A549 (cell line): ENCODE measurements at regions not wholly inside any gene's neighbourhood (a gene's known extent, or its start where the extent isn't known, plus 50 kb on each side); places are given as distances from the start of the nearest gene placed in this dataset.

Experiments used
- ATAC-seq, 2 experiments: fragments of 200-7000 bp in 1 of 2; fragments of >200 bp in 1 of 2; cut with Nextera tagmentation in 1 of 2; cut with Tn5 transposase in 1 of 2; 3 replicates each; pipeline versions ENCODE4 v1.8.0 to v1.9.1; 2018 to 2020; ENCODE audit warnings: mild to moderate bottlenecking in 1 of 2, moderate library complexity in 1 of 2
- CTCF ChIA-PET: fragments of 300-600 bp; sonication (Branson Sonifier 250); formaldehyde crosslinking; extraction: SDS; loops from one replicate; lab custom pipeline; 2021; ENCODE audit warnings: antibody characterized with exemption, inconsistent platforms; lab: Yijun Ruan, JAX
- POLR2A ChIA-PET: fragments of 350-600 bp; formaldehyde crosslinking; extraction: SDS; loops from one replicate; lab custom pipeline; 2021; ENCODE audit warnings: antibody characterized with exemption, inconsistent platforms; lab: Yijun Ruan, JAX
- DNase-seq, 2 experiments: peaks; one replicate each; pipeline versions ENCODE4 v3.0.0 to v3.0.0-alpha.2; 2011 to 2016; ENCODE audit warnings: low read depth in 1 of 2, low spot score in 1 of 2
- FAIRE-seq: peaks from 2 replicates; lab custom pipeline; 2011; peaks lifted over from hg19 to GRCh38; lab: Jason Lieb, UNC
- H3K27ac ChIP-seq, 2 experiments: fragments of >200 bp; sonication (Bioruptor Twin); formaldehyde crosslinking; 3 replicates each; pipeline ENCODE4 v1.5.1; 2016 to 2017
- H3K4me1 ChIP-seq: fragments of >200 bp; sonication (Bioruptor Twin); formaldehyde crosslinking; 3 replicates; pipeline ENCODE4 v1.6.1; 2016
- H3K4me2 ChIP-seq: fragments of >200 bp; sonication (Bioruptor Twin); formaldehyde crosslinking; 3 replicates; pipeline ENCODE4 v1.6.1; 2016
- H3K4me3 ChIP-seq: fragments of >200 bp; sonication (Bioruptor Twin); formaldehyde crosslinking; 3 replicates; pipeline ENCODE4 v1.5.1; 2016
- H3K9me3 ChIP-seq: fragments of >200 bp; sonication (Bioruptor Twin); formaldehyde crosslinking; 3 replicates; pipeline ENCODE4 v1.6.1; 2016
- CBX2 ChIP-seq: fragments of 200-600 bp; sonication (generic); IDR thresholded peaks from 2 replicates; pipeline ENCODE4 v1.6.1; 2016; ENCODE audit warnings: low read depth, mild to moderate bottlenecking, borderline replicate concordance
- CBX8 ChIP-seq: fragments of 200-600 bp; sonication (generic); IDR thresholded peaks from 2 replicates; pipeline ENCODE4 v1.6.1; 2016
- E2F6 ChIP-seq: IDR thresholded peaks from 2 replicates; pipeline ENCODE4 v1.6.1; 2012; ENCODE audit warnings: low read depth, borderline replicate concordance
- EHF ChIP-seq: fragments of 250-450 bp; sonication (Bioruptor Pico); IDR thresholded peaks from 2 replicates; pipeline ENCODE4 v1.5.0; 2020; ENCODE audit warnings: mild to moderate bottlenecking
- ELK1 ChIP-seq: fragments of 150-350 bp; IDR thresholded peaks from 2 replicates; pipeline ENCODE4 v1.6.1; 2014; ENCODE audit warnings: low read depth, mild to moderate bottlenecking, low read length
- FOSL2 ChIP-seq, 2 experiments: fragments of 450-650 bp in 1 of 2; fragments of >200 bp in 1 of 2; sonication (Bioruptor Twin) in 1 of 2; formaldehyde crosslinking; IDR thresholded peaks; 2 replicates each; pipeline versions ENCODE4 v1.5.0 to v1.6.1; 2016 to 2020; ENCODE audit warnings: mild to moderate bottlenecking in 1 of 2, moderate library complexity in 1 of 2
- HDAC2 ChIP-seq: fragments of 200-600 bp; sonication (generic); IDR thresholded peaks from 2 replicates; pipeline ENCODE4 v1.6.1; 2016
- HES2 ChIP-seq: fragments of >200 bp; sonication (Bioruptor Twin); formaldehyde crosslinking; IDR thresholded peaks from 2 replicates; pipeline ENCODE4 v1.6.1; 2016
- JUN ChIP-seq, 2 experiments: fragments of >200 bp; sonication (Bioruptor Twin); formaldehyde crosslinking; IDR thresholded peaks; 2 replicates in 1 of 2; 3 replicates in 1 of 2; pipeline ENCODE4 v1.6.1; 2016 to 2017
- KDM1A ChIP-seq: fragments of 200-600 bp; sonication (generic); IDR thresholded peaks from 2 replicates; pipeline ENCODE4 v1.6.1; 2016; ENCODE audit warnings: low read depth, mild to moderate bottlenecking
- MAFK ChIP-seq: fragments of 450-650 bp; IDR thresholded peaks from 2 replicates; pipeline ENCODE4 v1.6.1; 2014; ENCODE audit not compliant: partially characterized antibody
- PBX3 ChIP-seq: IDR thresholded peaks from 2 replicates; pipeline ENCODE4 v1.6.1; 2012
- PHF8 ChIP-seq: fragments of 200-600 bp; sonication (generic); IDR thresholded peaks from 2 replicates; pipeline ENCODE4 v1.6.1; 2016; ENCODE audit warnings: low read depth, mild to moderate bottlenecking, antibody characterized with exemption, moderate library complexity, borderline replicate concordance
- POLR2A ChIP-seq: IDR thresholded peaks from 2 replicates; pipeline ENCODE4 v1.6.1; 2012; ENCODE audit warnings: mild to moderate bottlenecking, low read length
- RAD21 ChIP-seq, 2 experiments: fragments of >200 bp in 1 of 2; sonication (Bioruptor Twin) in 1 of 2; formaldehyde crosslinking in 1 of 2; IDR thresholded peaks in 1 of 2; conservative IDR thresholded peaks in 1 of 2; 2 replicates in 1 of 2; 3 replicates in 1 of 2; pipeline ENCODE4 v1.6.1; 2012 to 2018; ENCODE audit warnings: inconsistent platforms in 1 of 2
- RARB ChIP-seq: fragments of 250-450 bp; sonication (Bioruptor Pico); IDR thresholded peaks from 2 replicates; pipeline ENCODE4 v1.8.0; 2021; ENCODE audit warnings: mild to moderate bottlenecking, moderate library complexity
- USF2 ChIP-seq: fragments of 450-650 bp; IDR thresholded peaks from 2 replicates; pipeline ENCODE4 v1.6.1; 2014; ENCODE audit warnings: antibody characterized with exemption
- ZC3H11A ChIP-seq: fragments of 450-650 bp; IDR thresholded peaks from 2 replicates; pipeline ENCODE4 v1.6.1; 2014; ENCODE audit warnings: antibody characterized with exemption, mild to moderate bottlenecking
- ZFP36 ChIP-seq: fragments of 450-650 bp; IDR thresholded peaks from 2 replicates; pipeline ENCODE4 v1.6.1; 2014; ENCODE audit warnings: borderline replicate concordance; ENCODE audit not compliant: partially characterized antibody
- ZNF302 ChIP-seq: fragments of 250-450 bp; sonication (Bioruptor Pico); IDR thresholded peaks from 2 replicates; pipeline ENCODE4 v1.9.0; 2021; ENCODE audit warnings: inconsistent platforms, mild to moderate bottlenecking, moderate library complexity
- ZSCAN20 ChIP-seq: fragments of 250-450 bp; sonication (Bioruptor Pico); IDR thresholded peaks from 2 replicates; pipeline ENCODE4 v1.8.0; 2022; ENCODE audit warnings: mild to moderate bottlenecking, moderate library complexity
- WGBS: methylation state at CpG from one replicate; pipeline ENCODE4 v1.1.6; 2017; ENCODE audit errors: missing lambda C conversion rate; 5-methylcytosine and 5-hydroxymethylcytosine counted together

- no peak for DNase-seq
- WGBS = 34% methylated on average over 9 of the region's 9 CpGs
- no peak for FAIRE-seq
Observed at GRCh38 chr1:163672976-163673758, 351.4 kb downstream of the NUF2 start.

GRCh38 chr1:163673759-163674151, 352.0 kb downstream of the NUF2 start:
- CTCF ChIA-PET = no interaction called here
- Histone ChIP-seq H3K4me2 (no peak overlapping the region), H3K4me1 (no peaks in the 10 kb centered on the region), H3K27ac (no peak overlapping the region), H3K4me3 (no peak overlapping the region), H3K9me3 (no peaks in the 10 kb centered on the region; the same call in 2 of the 3 replicates)
- POLR2A ChIA-PET = no interaction called here
- ATAC-seq (no peak), FAIRE-seq (no peak), DNase-seq (no peak)
- no peak for TF ChIP-seq HDAC2
- TF ChIP-seq FOSL2 (IDR thresholded peaks at IDR 0.05) = no peak
- no peak for TF ChIP-seq FOSL2 (CRISPR knock-in tag; IDR thresholded peaks at IDR 0.05)
- TF ChIP-seq HES2 = no peak
- TF ChIP-seq JUN (IDR thresholded peaks at IDR 0.05) = no peak
- TF ChIP-seq ZC3H11A = no peak
- no peak for TF ChIP-seq CBX2
- no peak for TF ChIP-seq PHF8
- no peak for TF ChIP-seq E2F6
- no peak for TF ChIP-seq ZSCAN20 (CRISPR knock-in tag)
- no peak for TF ChIP-seq ZFP36
- TF ChIP-seq KDM1A = no peak
- no peak for TF ChIP-seq ZNF302 (CRISPR knock-in tag)
- TF ChIP-seq ELK1 = no peak
- no peak for TF ChIP-seq EHF (CRISPR knock-in tag)
- TF ChIP-seq CBX8 = no peak
- no peak for TF ChIP-seq USF2
- TF ChIP-seq RARB (CRISPR knock-in tag) = no peak
- no peak for TF ChIP-seq PBX3
- no peak for TF ChIP-seq RAD21 (conservative IDR thresholded peaks at IDR 0.05 in 1 of 2, IDR thresholded peaks at IDR 0.05 in 1 of 2)
- WGBS = 48% methylated on average over 8 of the region's 8 CpGs

More at GRCh38 chr1:163672976-163673758, 351.4 kb downstream of the NUF2 start:
- no peaks in the 10 kb centered on the region; the same call in 2 of the 3 replicates for H3K9me3 ChIP-seq
- H3K4me2 ChIP-seq = no peak overlapping the region
- POLR2A ChIA-PET = no interaction called here
- no peak overlapping the region for H3K27ac ChIP-seq
- ATAC-seq = no peak
- no peaks in the 10 kb centered on the region for H3K4me1 ChIP-seq
- no peak overlapping the region for H3K4me3 ChIP-seq
- no peak for TF ChIP-seq MAFK
- no peak for TF ChIP-seq POLR2A
- no peak for TF ChIP-seq ZNF302 (CRISPR knock-in tag)
- CTCF ChIA-PET = no interaction called here
